GM06990 (cell line): ENCODE measurements at regions not wholly inside any gene's neighbourhood (a gene's known extent, or its start where the extent isn't known, plus 50 kb on each side); places are given as distances from the start of the nearest gene placed in this dataset.

Experiments used
- DNase-seq: peaks from one replicate; pipeline ENCODE4 v3.0.0-alpha.2; 2011; ENCODE audit not compliant: insufficient read length; ENCODE audit errors: extremely low read depth
- H3K27me3 ChIP-seq: replicated peaks from 2 replicates; pipeline ENCODE4 v1.6.0; 2011; ENCODE audit warnings: low read length; ENCODE audit not compliant: control insufficient read depth, insufficient read depth
- H3K36me3 ChIP-seq: 2 replicates; pipeline ENCODE4 v1.5.1; 2011; ENCODE audit warnings: low read length; ENCODE audit not compliant: control insufficient read depth, insufficient read depth
- H3K4me3 ChIP-seq: replicated peaks from 2 replicates; pipeline ENCODE4 v1.5.1; 2011; ENCODE audit warnings: low read depth, mild to moderate bottlenecking, control low read depth, low read length
- CTCF ChIP-seq: IDR thresholded peaks from 2 replicates; pipeline ENCODE4 v1.5.1; 2011; ENCODE audit warnings: low read length, control low read depth, mild to moderate bottlenecking, inconsistent platforms; ENCODE audit not compliant: insufficient read depth, poor library complexity, severe bottlenecking

GRCh38 chr14:53331921-53332320 lies 178.8 kb upstream of the DDHD1 start:
- TF ChIP-seq CTCF, result no peak
- no peak for DNase-seq
- no peaks in the 10 kb centered on the region for H3K36me3 ChIP-seq
- H3K27me3 ChIP-seq, result no peaks in the 10 kb centered on the region; the same call in 1 of the 2 replicates
- no peak overlapping the region for H3K4me3 ChIP-seq

GRCh38 chr14:53331247-53331646 lies 178.1 kb upstream of the DDHD1 start:
- H3K36me3 ChIP-seq, result no peaks in the 10 kb centered on the region
- no peak overlapping the region for H3K4me3 ChIP-seq
- H3K27me3 ChIP-seq, result no peaks in the 10 kb centered on the region; the same call in 1 of the 2 replicates
- TF ChIP-seq CTCF, result no peak
- DNase-seq, result no peak

- H3K27me3 ChIP-seq, result no peaks in the 10 kb centered on the region
- H3K4me3 ChIP-seq, result no peak overlapping the region
- DNase-seq, result no peak
- H3K36me3 ChIP-seq, result no peaks in the 10 kb centered on the region
- TF ChIP-seq CTCF, result no peak
Observed at GRCh38 chr14:53330441-53330840, 177.3 kb upstream of the DDHD1 start.

- no peak overlapping the region for H3K4me3 ChIP-seq
- DNase-seq, result no peak
- no peaks in the 10 kb centered on the region for H3K27me3 ChIP-seq
Observed at GRCh38 chr14:53328841-53329240, 175.7 kb upstream of the DDHD1 start.

GRCh38 chr14:53327716-53328115 lies 174.6 kb upstream of the DDHD1 start:
- no peak for TF ChIP-seq CTCF
- Histone ChIP-seq H3K27me3 (no peaks in the 10 kb centered on the region), H3K4me3 (no peak overlapping the region), H3K36me3 (no peaks in the 10 kb centered on the region)
- DNase-seq, result no peak

More at GRCh38 chr14:53328841-53329240, 175.7 kb upstream of the DDHD1 start:
- no peak for TF ChIP-seq CTCF
- H3K36me3 ChIP-seq, result no peaks in the 10 kb centered on the region

- Histone ChIP-seq H3K36me3 (no peaks in the 10 kb centered on the region), H3K27me3 (no peaks in the 10 kb centered on the region), H3K4me3 (no peak overlapping the region)
- peak; percentile 39 for TF ChIP-seq CTCF
- no peak for DNase-seq
Observed at GRCh38 chr14:53325176-53325806, 172.2 kb upstream of the DDHD1 start.
